BLaER1 treated with 17β-estradiol and CSF1 and Interleukin-3, amounts not matched to agents 10 nM and 100 nM (cell line): ENCODE measurements at regions not wholly inside any gene's neighbourhood (a gene's known extent, or its start where the extent isn't known, plus 50 kb on each side); places are given as distances from the start of the nearest gene placed in this dataset.

Experiments used
- H3K27ac ChIP-seq, 11 experiments: shearing (Covaris generic); formaldehyde crosslinking; 2 replicates each; pipeline ENCODE4 v1.8.1; 2022
- H3K27me3 ChIP-seq, 11 experiments: shearing (Covaris generic); formaldehyde crosslinking; 2 replicates each; pipeline ENCODE4 v1.8.1; 2022
- H3K36me3 ChIP-seq, 11 experiments: shearing (Covaris generic); formaldehyde crosslinking; 2 replicates each; pipeline ENCODE4 v1.8.1; 2022
- H3K4me1 ChIP-seq, 10 experiments: shearing (Covaris generic); formaldehyde crosslinking; 2 replicates each; pipeline ENCODE4 v1.8.1; 2022
- H3K4me2 ChIP-seq, 11 experiments: shearing (Covaris generic); formaldehyde crosslinking; 2 replicates each; pipeline ENCODE4 v1.8.1; 2022
- H3K4me3 ChIP-seq, 10 experiments: shearing (Covaris generic); formaldehyde crosslinking; 2 replicates each; pipeline ENCODE4 v1.8.1; 2022
- H3K9ac ChIP-seq, 11 experiments: shearing (Covaris generic); formaldehyde crosslinking; 2 replicates each; pipeline ENCODE4 v1.8.1; 2022
- H3K9me3 ChIP-seq, 11 experiments: shearing (Covaris generic); formaldehyde crosslinking; replicated peaks in 1 of 11; 2 replicates each; pipeline ENCODE4 v1.8.1; 2022
- H4K20me1 ChIP-seq, 11 experiments: shearing (Covaris generic); formaldehyde crosslinking; 2 replicates each; pipeline ENCODE4 v1.8.1; 2022
- Cebpa-rat ChIP-seq, 11 experiments: shearing (Covaris generic); IDR thresholded peaks; 2 replicates each; pipeline ENCODE4 v1.8.1; 2022

DNA sequence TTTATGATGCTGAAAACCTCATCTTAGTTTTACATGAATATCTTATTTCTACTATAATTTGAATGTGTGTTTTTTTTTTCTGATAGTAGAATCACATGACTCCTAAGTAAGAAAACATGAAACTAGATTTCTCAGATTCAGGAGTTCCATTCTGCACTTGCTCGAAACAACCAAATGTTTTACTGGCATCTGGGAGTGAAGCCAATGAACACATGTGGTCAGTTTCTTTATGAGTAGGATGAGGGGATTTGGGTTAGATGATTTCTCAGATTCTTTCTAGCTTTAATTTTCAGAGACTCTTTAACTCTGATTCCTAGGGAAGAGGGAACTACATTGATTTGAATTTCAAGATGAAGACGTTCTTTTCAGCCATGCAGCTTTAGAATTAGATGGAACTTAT, 225.0 kb upstream of the NT5C1B start:
- no peak overlapping the region for H3K4me3 ChIP-seq
- no peaks in the 10 kb centered on the region for H3K4me1 ChIP-seq
- no peak for TF ChIP-seq Cebpa-rat (IDR thresholded peaks at IDR 0.05)
- no peak overlapping the region for H3K4me2 ChIP-seq
- no peaks in the 10 kb centered on the region for H3K27me3 ChIP-seq
- no peak overlapping the region for H3K27ac ChIP-seq
- H4K20me1 ChIP-seq = no peaks in the 10 kb centered on the region
- no peaks in the 10 kb centered on the region for H3K9me3 ChIP-seq
- H3K36me3 ChIP-seq = no peaks in the 10 kb centered on the region
- H3K9ac ChIP-seq = no peak overlapping the region

DNA sequence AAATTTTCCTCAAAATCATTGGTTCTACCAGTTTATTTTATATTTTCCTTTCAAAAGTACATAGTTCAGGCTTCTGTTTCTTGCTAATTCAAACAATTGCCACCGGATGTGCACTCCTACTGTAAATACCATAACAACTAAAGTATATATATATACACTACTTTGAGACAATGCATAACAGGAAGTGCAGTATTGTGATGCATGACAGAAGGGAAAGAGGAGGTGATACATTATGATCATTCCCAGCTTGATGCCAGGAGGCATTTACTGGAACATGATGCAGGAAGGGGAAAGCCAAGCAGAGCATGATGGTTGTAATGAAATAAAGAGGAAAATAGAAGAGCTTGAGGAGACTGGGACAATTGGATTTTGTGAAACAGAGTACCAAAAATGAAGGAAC, 215.2 kb upstream of the NT5C1B start:
- Histone ChIP-seq H3K36me3 (no peaks in the 10 kb centered on the region), H3K4me1 (no peaks in the 10 kb centered on the region), H3K27me3 (no peaks in the 10 kb centered on the region), H3K4me3 (no peak overlapping the region), H4K20me1 (no peaks in the 10 kb centered on the region), H3K9me3 (no peaks in the 10 kb centered on the region), H3K4me2 (no peak overlapping the region), H3K9ac (no peak overlapping the region), H3K27ac (no peak overlapping the region)
- no peak for TF ChIP-seq Cebpa-rat (IDR thresholded peaks at IDR 0.05)

DNA sequence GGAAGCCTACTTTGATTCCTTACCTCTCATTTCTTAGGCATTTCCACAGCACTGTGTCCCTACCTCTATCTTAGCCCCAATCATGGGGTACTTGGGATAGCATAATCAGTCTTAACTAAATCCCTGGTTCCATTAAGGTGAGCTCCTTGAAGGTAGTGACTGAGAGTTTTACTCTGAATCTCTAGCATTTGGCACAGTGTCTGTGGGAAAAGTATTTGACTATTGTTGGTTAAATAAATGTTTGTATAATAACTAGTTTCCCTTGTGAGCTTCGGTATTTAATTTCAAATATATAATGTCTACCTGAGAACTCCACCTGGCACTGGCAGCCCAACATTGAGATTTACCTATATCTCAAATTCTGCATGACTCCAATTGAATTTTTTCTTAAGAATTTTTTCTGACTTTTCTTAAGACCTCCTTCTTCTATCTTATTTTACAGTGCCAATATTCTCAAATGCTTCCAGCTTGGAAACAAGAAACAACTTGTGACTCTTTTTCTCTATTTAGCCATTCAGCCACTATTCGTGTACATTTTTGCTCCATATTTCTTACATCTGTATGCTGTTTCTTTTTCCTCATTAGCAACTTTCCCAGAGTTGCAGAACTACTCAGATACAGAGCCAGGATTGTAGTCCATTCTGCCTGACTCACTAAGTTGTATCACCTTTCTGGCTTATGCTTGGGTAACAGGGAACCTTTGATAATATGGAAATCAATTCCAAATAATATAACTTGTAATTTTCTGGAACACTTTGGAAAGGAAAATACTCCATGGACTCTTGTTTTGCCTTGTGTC, 214.0 kb upstream of the NT5C1B start:
- Histone ChIP-seq H4K20me1 (no peaks in the 10 kb centered on the region), H3K4me2 (no peak overlapping the region), H3K4me3 (no peak overlapping the region), H3K27me3 (no peaks in the 10 kb centered on the region), H3K4me1 (no peaks in the 10 kb centered on the region), H3K9ac (no peak overlapping the region), H3K9me3 (peaks cover 0 to 3% (median 0%) of the 10 kb centered on the region in 11 experiments; a peak in 1 of 22 replicates), H3K36me3 (no peaks in the 10 kb centered on the region), H3K27ac (no peak overlapping the region)
- TF ChIP-seq Cebpa-rat (IDR thresholded peaks at IDR 0.05) = no peak

DNA sequence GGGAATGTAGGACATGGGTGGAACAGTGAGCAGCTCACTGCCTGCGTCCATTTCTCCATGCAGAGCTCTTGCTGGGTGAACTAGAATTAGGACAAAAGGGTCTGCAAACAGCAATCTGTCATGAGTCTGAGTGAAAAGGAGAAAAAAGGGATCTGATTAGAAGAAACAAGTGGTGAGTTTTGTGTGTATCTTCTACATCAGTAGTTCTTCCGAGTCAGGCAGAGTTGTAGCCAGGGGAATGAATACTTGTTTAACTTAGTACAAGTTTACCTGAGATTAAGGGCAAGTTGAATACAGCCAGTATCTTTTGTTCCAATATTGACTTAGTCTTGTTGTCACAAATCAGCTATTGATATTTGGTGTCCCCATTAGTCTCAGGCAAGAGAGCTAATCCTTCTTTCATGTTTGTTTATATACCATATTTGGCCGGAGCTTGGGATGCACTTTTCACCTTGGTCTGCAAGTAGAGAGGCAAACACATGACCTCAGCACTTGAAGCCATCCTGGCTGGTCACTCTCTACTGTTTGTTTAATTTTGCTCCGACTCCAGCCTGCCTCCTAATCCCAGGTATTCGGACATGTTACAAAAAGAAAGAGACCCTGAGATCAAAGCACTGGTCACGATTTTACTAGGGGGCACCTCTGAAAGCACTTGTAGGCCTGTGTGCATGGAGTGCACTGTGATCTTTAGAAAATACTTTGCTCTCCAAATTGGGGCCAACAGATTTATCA, 211.0 kb upstream of the NT5C1B start:
- Histone ChIP-seq H3K36me3 (no peaks in the 10 kb centered on the region), H3K9me3 (peaks cover 0 to 7% (median 0%) of the 10 kb centered on the region in 11 experiments; a peak in 1 of 22 replicates), H3K27me3 (no peaks in the 10 kb centered on the region), H3K9ac (no peak overlapping the region), H3K4me2 (no peak overlapping the region), H3K4me1 (no peaks in the 10 kb centered on the region), H3K4me3 (no peak overlapping the region), H4K20me1 (no peaks in the 10 kb centered on the region), H3K27ac (no peak overlapping the region)
- no peak for TF ChIP-seq Cebpa-rat (IDR thresholded peaks at IDR 0.05)

DNA sequence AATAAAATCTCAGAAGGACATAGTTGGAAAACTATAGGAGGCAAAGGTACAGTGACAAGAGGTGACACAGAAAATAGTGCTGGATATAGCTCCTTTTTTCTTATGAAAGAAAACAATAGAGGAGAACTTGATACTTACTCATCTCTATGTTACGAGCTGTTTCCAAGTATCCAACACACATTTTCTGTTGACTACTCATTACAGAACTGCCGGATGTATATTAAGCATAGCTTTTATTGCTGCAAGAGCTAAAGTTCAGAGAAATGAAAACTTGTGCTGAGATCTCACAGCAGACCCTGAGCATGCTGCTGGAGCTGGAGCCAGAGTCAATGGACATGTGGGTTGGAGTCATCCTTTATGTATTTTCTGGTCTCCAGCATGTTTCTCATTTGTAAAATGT, 210.0 kb upstream of the NT5C1B start:
- TF ChIP-seq Cebpa-rat (IDR thresholded peaks at IDR 0.05) = no peak
- Histone ChIP-seq H3K4me2 (no peak overlapping the region), H3K4me1 (no peaks in the 10 kb centered on the region), H3K36me3 (no peaks in the 10 kb centered on the region), H4K20me1 (no peaks in the 10 kb centered on the region), H3K9ac (no peak overlapping the region), H3K4me3 (no peak overlapping the region), H3K9me3 (peaks cover 0 to 7% (median 0%) of the 10 kb centered on the region in 11 experiments; a peak in 1 of 22 replicates), H3K27ac (no peak overlapping the region), H3K27me3 (no peaks in the 10 kb centered on the region)

DNA sequence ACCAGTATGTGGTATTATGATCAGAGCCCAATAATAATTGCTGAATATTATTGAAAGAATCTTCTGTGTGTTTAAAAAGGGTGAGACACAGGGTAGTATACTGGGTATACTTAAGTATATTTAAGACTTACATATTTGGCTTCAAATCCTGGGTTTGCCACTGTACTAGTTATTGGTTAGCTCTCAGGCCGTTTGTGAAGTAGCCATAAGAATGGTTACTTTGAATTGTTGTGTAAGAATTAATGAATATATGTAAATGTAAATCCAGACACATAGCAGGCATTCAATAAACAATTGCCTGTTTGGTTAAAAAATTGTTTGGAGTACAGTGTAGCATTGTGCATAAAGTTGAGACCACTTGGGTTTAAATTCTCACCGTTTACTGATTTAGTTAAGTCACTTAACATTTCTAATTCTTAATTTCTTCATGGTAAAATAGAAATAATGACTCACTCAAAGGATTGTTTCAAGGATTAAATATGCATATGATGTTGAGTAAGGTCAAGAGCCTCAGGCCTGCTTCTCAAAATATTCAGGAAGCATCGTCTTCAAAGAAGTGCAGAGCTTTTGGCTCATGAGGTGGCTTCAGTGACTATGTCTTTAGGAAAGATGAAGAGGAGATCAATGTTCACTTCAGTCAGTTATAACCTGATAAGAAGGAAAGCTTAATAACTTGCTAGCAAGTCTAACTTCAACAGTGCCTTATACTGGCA, 207.9 kb upstream of the NT5C1B start:
- Histone ChIP-seq H3K4me1 (peaks cover 0 to 9% (median 0%) of the 10 kb centered on the region in 10 experiments; a peak in 5 of 20 replicates), H3K9ac (no peak overlapping the region), H3K4me3 (no peak overlapping the region), H3K27ac (no peak overlapping the region), H3K4me2 (no peak overlapping the region), H4K20me1 (no peaks in the 10 kb centered on the region; a peak in 1 of 22 replicates), H3K36me3 (no peaks in the 10 kb centered on the region), H3K9me3 (peaks cover 0 to 7% (median 0%) of the 10 kb centered on the region in 11 experiments; a peak in 1 of 22 replicates), H3K27me3 (no peaks in the 10 kb centered on the region)
- TF ChIP-seq Cebpa-rat (IDR thresholded peaks at IDR 0.05) = no peak

GRCh38 chr2:18795906-18796305, 206.5 kb upstream of the NT5C1B start:
- Histone ChIP-seq H3K4me2 (no peak overlapping the region), H3K4me3 (no peak overlapping the region), H3K27me3 (no peaks in the 10 kb centered on the region), H3K9ac (no peak overlapping the region), H3K36me3 (no peaks in the 10 kb centered on the region), H4K20me1 (no peaks in the 10 kb centered on the region; a peak in 1 of 22 replicates), H3K27ac (no peak overlapping the region), H3K9me3 (peaks cover 0 to 7% (median 0%) of the 10 kb centered on the region in 11 experiments; a peak in 1 of 22 replicates), H3K4me1 (peaks cover 0 to 9% (median 0%) of the 10 kb centered on the region in 10 experiments; a peak in 5 of 20 replicates)
- TF ChIP-seq Cebpa-rat (IDR thresholded peaks at IDR 0.05) = no peak

- Histone ChIP-seq H3K9me3 (no peaks in the 10 kb centered on the region), H3K4me2 (peak overlapping the region in 2 of 11 experiments; percentile 10 to 24; a peak in 2 of 22 replicates), H3K9ac (no peak overlapping the region), H3K4me1 (peaks cover 0 to 9% (median 0%) of the 10 kb centered on the region in 10 experiments; a peak in 5 of 20 replicates), H4K20me1 (no peaks in the 10 kb centered on the region; a peak in 1 of 22 replicates), H3K36me3 (no peaks in the 10 kb centered on the region), H3K27me3 (no peaks in the 10 kb centered on the region), H3K27ac (no peak overlapping the region), H3K4me3 (no peak overlapping the region)
- no peak for TF ChIP-seq Cebpa-rat (IDR thresholded peaks at IDR 0.05)
These were observed 203.3 kb upstream of the NT5C1B start for GRCh38 chr2:18792684-18793083.

- Histone ChIP-seq H3K9me3 (no peaks in the 10 kb centered on the region), H3K9ac (no peak overlapping the region)
- no peak for TF ChIP-seq Cebpa-rat (IDR thresholded peaks at IDR 0.05)
These were observed 202.9 kb upstream of the NT5C1B start for GRCh38 chr2:18792226-18792629.

More at GRCh38 chr2:18792226-18792629, 202.9 kb upstream of the NT5C1B start:
- H3K4me3 ChIP-seq = no peak overlapping the region
- H3K27ac ChIP-seq = no peak overlapping the region
- no peaks in the 10 kb centered on the region for H3K27me3 ChIP-seq
- no peaks in the 10 kb centered on the region; a peak in 1 of 22 replicates for H4K20me1 ChIP-seq
- no peaks in the 10 kb centered on the region for H3K36me3 ChIP-seq
- no peak overlapping the region for H3K4me2 ChIP-seq
- peaks cover 0 to 9% (median 0%) of the 10 kb centered on the region in 10 experiments; a peak in 5 of 20 replicates for H3K4me1 ChIP-seq
